CD4-positive, alpha-beta T cell treated with Interleukin-17A for 4 hours (primary cell): ENCODE measurements at regions not wholly inside any gene's neighbourhood (a gene's known extent, or its start where the extent isn't known, plus 50 kb on each side); places are given as distances from the start of the nearest gene placed in this dataset.
A peak's percentile ranks its signal among the peaks of the same experiment; 100 is the strongest.

Experiments used
- DNase-seq: peaks from one replicate; pipeline ENCODE4 v3.0.0-alpha.2; 2020; ENCODE audit warnings: mixed read lengths

DNA sequence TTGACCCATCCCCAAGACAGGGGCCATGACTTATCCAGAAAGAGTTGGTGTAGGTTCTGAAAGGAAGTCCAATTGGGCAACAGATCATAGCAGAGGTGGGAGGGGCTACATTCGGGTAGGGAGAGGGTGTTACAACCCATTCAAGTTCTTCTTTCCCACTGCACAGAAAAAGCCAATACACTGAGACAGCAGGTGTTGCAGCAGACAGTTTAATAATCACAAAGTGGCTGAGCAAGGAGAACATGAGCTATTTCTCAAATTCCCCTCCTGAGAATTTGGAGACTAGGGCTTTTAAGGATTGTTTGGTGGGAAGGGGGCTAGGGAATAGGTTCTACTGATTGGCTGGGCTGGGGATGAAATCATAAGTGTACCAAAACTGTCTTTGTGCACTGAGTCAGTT, 328.4 kb upstream of the POU3F1 start:
- no peak for DNase-seq

DNA sequence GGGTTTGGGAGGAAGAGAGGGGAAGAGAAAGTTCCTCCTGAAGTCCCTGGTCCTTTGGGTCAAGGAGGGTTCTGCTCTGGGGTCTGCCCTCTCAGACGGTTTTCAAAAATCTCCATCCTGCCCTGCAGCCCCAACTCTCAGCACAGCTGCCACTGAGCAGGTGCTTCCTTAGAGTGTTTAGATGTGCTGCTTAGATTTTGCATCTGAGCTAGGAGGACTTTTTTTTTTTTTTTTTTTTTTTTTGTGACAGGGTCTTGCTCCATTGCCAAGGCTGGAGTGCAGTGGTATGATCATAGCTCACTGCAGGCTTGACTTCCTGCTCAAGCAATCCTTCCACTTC, 324.9 kb upstream of the POU3F1 start:
- DNase-seq = no peak

DNA sequence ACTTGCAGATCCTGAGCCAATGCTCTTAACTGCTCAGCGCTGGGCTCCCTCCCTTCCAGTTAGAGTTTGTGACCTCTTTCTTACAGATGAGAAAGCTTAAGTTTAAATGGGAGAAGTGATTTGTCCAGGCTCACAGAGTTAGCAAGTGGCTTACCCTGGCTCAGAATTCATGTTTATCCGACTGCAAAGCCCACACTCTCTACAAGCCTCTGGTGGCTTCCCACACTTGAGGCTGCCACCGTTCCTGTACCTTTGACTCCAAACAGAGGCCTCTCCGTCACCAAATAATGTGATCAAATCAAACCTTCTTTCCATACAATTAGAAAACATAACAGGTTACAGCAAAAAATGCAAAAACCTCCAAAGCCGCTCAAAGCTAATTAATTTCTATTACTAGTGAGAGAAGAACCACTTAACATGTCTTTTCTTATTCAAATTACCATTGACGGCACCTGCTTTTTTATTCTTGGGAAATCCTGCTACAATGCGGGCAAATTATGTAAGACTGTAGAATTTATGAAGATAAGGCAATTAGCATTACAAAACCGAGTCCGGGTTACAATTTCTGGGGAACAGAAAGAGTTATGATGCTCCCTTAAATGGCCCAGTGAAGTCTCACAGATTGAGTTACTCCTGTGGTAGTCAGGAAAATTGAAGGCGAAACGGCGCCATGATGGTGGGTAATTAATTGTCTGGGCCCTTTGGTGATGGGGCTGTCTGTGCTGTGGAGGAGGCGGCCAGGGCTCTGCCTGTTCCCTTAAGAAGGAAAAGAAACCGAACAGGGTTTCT, 324.3 kb upstream of the POU3F1 start:
- DNase-seq = no peak

DNA sequence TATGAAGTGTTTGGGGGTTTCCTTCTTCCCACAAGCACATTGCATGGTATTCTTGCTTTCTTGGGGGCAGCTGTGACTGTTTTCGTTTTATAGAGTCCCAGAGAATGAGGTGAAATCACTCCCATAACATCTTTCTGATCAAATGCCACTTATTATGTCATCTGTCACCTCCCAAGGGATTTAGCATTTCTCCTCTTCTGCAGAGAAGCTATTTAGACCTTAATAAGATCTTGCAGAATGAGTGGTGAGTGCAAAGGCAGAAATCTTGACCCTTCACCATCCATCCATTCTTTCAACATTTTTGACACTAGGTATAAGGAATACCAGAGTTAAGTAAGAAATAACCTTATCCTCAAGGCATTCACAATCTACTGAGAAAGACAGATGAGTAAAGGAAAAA, 318.6 kb upstream of the POU3F1 start:
- DNase-seq = no peak

DNA sequence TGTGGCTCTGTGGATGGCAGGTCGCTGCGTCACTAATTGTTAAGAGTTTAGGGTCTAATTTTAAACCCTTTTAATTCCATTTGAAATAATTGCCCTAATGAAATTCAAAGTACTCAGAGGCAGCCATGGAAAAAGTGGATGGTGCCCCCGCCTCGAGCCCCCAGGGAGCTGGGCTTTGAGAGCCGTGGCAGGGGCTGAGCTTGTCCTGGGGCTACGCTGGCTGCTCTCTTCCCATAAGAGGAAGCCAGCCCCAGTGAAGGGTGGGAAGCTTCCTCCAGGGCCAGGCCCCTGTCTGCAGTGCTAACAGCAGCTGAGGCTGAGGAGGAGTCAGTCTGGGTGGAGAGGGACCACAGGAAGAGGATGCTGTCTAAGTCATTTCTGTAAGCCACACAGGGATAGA, 315.0 kb upstream of the POU3F1 start:
- DNase-seq = no peak

DNA sequence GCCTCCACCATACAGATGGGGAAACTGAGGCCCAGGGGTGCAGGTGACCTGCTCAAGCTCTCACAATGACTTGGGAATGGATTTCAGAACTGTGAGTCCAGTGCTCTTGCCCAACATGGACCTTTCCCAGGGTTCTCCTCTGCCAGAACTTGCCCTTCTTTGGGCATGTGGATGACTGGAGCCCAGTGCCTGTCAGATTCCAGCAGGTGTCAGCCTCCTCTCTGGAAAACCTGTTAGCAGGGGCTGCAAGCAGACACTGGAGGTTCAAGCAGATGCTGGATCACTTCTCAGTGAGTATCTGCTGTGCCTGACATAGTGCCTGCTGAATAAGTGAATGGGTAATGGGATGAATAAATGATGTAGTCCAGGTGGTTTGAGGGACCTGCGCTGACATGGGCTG, 314.2 kb upstream of the POU3F1 start:
- DNase-seq = peak; percentile 3

DNA sequence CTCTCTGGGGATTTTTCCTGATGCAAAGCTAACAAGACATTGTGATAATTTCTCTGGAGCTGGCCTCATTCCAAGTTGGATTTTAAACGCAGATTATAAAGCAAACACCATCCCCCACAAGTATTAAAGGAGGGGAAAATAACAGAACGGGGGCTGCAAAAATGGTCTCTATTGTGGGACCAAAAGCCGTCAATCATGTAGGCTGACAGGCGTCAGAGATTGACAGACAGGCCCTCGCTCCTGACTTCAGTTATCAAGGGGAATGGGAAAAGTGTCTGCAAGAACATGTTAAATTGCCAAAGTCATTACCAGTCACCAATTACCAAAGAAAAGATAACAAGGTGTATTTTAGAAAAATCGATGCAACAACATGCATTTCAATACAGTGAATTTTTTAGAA, 307.4 kb upstream of the POU3F1 start:
- DNase-seq = no peak

DNA sequence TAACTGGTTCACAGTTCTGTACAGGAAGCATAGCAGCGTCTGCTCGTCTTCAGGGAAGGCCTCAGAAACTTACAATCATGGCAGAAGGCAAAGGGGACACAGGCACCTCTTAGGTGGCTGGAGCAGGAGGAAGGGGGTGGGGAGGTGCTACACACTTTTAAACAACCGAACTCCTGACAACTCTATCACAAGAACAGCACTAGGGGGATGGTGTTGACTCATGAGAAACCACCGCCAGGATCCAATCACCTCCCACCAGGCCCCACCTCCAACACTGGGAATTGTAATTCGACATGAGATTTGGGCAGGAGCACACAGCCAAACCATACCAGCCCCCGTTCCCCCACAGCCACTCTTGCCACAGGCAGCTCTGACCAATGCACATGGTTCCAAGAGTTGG, 306.3 kb upstream of the POU3F1 start:
- DNase-seq = no peak

DNA sequence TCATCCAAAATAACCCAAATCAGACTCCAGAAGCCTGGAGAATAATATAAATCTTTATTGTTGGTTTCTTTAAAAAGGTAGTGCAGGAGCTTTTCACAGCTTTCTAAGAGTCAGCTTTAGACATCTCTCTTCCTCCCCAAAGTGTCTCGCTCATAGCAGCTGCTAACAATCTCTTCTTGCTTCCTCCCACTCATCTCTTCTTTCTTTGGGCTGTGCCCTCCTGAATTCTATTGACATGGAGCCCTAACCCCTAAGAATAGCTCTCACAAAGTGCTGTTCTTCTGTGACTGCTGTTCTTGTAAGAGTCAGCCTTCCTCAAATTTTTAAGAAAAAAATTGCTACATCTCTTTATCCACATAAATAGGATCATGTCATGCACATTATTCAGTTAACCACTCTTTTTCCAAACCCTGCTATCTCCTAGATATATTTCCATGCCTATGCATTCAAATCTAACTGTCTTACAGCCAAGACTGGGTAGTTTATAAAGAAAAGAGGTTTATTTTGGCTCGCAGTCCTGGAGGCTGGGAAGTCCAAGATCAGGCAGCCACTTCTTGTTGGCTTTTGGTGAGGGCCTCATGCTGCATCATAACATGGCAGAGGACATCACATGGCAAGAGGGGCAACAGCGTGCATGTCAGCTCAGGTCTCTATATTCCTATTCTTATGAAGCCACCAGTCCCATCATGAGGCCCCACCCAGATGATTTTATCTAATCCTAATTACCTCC, 301.0 kb upstream of the POU3F1 start:
- no peak for DNase-seq

DNA sequence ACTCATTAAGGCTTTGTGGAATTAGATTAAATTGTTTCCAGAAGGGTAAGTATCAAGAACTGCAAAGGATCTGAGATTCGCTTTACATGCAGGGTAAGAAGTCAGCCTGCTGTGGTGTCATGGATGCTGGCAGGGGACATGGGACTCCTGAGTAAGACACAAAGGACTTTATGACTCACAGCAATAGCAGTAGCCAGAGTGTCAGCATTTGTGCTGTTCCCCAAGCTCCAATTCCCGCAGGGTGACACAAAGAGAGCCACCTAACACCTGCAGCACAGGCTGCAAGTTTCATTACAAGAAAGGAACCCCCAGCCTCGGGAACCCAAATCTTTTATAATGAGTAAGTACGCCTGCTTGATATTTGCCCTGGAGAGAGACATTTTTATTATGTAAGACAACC, 298.1 kb upstream of the POU3F1 start:
- no peak for DNase-seq

DNA sequence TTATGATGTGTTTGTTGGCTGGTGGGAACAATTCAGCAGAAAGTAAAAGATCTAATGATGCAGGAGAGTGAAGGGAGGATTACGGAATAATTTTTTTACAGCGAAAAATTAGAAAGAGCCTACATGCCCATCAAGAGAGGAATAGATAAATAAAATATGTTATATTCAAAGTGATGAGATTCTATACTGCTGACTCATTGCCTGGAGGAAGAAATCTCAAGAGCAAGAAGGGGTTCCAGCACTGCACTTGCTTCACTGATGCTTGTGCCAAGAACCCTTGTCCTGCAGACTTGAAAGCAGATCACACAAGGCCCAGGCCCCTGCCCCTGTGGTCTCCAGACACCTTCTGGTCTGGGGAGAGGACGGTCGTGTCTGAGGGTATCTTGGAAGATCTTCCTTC, 295.1 kb upstream of the POU3F1 start:
- no peak for DNase-seq

DNA sequence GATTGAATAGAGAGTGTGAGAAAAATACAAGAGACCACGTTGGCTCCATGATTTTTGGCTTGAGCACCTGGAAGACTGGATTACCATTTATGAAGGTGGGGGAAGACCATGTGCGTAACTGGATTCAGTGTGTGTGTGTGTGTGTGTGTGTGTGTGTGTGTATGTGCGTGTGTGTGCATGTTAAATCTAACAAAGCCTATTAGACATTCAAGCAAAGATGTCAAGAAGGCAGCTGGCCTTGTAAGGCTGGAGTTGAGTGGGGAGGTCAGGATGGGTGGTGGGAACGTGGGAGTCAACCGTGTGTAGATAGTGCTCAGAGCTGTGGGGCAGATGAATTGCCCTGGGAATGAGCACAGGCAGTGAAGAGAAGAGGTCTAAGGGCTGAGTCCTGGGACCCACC, 293.8 kb upstream of the POU3F1 start:
- no peak for DNase-seq

DNA sequence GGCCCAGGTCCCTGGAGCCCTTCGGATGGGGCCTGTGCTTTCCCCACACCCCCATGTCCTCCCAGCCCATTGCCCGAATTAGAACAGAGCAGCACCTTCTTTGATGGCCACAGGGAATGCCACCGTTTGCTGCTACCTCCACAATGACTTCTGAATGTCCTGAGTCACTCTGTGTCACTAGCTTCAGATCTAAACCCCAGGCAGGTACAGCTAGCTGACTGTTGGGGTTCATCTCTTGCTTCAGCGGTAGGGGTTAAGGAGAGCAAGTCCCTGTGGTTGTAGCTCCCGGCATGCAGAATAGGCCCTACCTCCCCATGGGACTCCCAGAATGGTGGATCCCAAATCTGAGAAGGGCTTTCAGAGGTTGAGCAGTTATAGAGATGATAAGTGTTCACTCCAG, 291.1 kb upstream of the POU3F1 start:
- DNase-seq = no peak

DNA sequence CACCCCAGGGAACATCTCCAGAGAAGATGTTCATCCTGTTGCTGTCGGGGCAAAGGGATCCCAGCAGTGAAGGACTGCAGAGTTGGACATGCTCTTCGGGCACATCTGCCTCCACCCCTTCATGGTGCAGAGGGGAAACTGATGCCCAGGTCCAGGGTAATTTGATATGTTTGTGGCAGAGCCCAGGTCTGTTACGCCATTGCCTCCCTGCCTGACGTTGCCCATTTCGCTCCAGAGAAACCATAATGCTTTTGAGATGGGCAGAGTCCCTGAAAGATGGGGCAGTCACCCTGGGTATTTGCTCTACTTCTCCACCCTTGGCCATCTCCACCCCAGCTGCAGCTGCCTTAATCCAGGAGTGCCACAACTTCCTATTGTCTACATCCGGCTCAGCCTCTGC, 290.4 kb upstream of the POU3F1 start:
- DNase-seq = no peak

DNA sequence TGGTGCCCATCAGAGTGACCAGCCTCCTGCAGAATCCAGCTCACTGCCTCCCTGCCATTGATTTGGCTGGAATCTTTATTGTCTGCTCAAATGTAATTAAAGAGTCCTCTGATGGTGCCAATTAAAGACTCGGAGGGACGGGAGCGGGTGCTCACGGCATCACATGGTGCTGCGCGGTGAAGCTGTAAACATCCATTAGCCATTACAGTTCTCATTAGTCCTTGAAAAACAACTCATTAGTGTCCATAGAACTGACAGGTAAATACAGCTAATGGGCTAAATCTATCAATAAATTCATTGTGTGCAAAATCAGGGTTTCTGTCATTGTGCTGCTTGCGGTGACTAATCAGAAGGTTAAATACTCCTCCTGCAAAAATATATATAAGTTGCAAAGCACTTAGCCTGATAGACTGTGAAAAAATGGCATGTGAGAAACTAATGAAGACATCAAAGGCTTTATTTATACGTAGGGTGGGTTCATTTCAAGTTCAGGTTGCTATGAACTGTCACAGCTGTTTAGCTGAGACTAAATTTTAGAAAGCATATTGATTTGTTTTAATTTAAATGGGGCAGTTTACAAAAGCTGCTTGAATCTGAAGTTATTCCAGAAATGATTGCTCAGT, 289.8 kb upstream of the POU3F1 start:
- no peak for DNase-seq

DNA sequence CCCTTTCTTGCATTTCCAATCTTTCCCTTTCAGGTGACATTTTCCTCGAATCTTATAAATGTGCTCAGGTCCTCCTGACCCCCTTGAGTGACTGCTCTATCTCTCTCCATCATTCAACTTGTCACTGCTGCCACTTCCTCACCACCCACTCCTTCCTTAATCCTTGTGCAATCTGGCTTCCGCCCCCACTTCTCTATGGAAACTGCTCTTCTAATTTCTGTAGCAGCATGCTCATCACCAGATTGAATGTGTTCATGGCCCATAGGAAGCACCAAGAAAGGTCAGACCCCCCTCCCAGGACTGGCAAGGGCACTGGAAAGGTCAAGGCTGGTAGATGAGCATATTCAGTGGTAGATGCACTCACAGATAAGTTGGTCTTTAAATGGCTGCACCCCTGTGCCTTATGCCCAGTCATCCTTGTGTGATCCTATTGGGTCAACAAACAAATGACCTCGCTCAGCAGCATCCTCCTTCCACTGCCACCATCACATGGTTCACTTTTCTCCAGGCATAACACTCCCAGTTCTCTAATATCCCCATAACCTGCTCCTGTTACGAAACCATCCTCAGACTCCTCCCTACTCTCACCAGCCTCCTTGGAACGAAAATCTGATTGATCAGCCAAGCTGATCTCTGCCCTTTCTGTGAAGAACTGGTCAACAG, 288.5 kb upstream of the POU3F1 start:
- DNase-seq = no peak

DNA sequence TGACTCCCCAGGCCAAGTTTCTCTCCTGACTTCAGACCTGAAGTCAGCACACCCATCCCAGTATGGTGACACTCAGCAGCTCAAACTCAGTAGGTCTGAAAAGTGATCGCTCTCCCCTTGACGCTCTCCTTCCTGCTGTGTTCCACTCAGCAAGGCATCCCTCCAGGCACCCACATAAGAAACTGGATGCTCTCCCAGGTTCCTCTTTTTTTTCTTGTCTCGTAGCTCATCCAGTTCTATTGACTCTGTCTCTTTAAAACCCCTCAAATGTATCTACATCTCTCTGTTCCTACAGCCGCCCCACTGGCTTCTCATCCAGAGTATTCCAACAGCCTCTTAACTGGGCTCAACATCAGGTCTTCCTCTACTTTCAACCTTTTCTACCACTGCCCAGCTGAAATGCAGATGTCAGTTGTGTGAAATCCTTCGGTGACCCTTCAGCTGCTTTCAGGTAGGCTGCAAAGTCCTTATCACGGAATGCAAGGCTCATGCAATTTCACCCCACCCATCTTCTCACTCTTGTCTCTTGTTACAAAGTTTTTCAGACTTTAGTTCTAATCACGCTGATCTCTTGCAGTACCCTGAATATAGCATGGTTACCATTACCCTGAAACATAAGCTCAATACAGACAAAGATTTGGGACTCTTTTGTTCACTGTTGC, 286.2 kb upstream of the POU3F1 start:
- DNase-seq = no peak

DNA sequence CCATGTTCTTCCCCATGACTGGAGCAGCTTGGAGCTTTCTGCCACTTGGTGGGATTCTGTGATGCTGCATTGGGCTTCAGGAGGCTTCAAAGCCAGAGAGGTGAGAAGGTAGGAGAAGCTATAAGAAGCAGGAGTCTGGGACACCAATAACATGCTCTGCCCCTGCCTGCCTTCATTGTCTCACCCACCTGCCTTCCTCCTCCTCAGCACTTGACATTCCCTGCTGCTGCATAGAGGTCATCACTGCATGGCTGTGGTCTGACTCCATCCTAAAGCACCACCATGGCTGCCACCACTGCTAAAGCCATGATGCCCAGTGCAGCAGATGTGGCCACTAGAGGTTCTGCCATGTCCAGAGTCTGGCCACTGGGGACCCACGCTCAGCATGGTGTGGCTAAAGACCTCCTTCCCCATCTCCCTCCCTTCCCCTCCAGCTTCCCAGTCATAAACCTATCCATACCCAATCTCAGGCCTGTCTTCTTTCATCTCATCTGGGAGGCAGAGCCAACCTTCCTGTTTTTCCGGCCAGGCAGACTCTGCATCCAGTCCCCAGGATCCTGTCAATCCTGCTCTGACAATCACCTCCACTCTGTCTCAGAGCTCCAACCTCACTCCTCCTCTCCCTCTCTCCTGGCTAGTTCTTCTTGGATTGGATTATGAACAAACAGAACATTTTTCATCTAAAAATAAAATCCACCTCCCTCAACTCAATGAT, 285.1 kb upstream of the POU3F1 start:
- DNase-seq = no peak

DNA sequence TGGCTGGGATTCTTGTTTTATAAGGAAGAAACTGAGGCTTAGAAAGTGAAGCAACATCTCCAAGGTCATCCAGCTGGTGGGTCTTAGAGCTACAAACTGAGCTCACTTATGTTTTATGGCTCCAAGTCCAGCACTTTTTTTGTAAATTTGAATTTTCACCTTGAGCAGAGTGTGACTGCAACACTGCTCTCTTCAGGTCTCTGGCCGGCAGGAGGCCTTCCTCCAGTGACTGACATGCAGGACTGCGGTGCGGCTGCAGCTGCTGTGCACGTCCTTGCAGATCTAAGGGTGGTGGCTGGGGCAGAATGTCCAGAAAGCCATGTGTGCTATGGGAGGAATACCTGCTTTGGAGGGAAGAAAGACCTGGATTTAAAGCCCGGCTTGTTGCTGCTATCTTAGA, 284.2 kb upstream of the POU3F1 start:
- no peak for DNase-seq

DNA sequence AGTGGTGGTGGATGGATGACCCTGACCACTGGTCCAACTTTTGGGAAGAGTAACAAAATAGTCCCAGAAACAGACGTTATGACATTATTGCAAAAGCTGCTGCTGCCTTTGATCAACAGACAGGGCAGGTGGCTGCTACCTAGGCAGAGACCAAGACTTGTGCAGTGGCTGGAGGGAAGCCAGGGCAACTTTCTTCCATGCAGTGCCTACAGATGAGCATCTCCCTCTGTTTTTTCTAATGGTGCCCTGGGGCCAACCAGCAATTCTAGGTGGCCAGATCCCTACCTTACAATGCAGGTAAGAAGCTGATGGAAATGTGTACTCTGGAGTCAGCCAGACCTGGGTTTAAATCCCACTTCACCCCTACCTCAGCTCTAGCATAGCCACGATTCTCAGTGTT, 283.1 kb upstream of the POU3F1 start:
- DNase-seq = no peak

DNA sequence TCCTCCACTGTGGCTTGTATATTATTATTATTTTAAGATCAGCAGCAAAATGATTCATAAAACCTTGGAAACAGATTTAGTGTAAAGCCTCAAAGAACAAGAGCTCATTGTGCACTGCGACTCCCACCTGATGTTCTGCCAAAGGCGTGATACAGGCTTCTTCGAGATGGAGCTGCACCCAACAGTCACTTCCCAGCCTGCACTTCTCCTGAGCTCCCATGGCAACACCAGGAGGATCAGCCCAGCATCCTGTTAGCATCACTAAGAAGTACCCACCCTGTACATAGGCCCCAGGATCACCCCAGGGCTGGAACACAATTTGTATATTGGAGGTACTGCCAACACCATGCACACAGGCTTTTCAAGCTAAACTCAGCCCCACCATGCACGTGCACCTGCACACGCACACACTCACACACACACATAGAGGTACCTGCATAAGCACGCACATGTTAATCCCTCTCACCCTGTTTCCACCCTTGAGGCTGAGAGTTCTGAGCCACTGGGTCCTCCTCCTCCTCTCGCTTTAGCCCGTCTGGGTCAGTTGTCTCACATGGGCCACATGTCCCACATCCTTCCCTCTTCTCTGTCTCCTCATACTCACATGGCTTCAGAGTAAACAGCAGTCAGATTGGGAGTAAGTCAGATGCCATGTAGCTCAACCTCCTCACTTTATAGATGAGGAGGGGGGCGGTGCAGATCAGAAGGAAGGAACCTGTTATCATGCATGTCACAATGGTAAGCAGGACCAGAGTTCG, 281.9 kb upstream of the POU3F1 start:
- no peak for DNase-seq

DNA sequence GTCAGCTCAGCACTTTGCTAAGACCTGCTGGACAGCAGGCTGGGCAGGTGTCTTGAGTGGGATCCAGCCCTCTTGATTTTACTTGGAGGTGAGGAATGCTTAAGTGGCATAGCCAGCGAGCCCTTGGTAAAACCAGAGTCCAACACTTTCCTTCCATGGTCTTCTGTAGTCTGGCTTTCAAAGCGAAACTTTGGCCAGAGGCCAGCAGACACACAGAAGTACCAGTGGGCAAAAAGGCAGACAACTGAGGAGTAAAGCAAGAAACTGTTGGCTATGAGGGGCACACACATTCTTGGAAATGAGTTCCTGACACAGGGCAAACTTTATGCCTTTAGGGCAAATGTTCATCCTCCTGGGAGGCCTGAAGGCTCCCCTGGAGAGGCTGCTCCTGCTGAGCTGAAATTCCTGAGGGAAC, 281.0 kb upstream of the POU3F1 start:
- DNase-seq = no peak
